GM12864 (cell line): ENCODE measurements at regions not wholly inside any gene's neighbourhood (a gene's known extent, or its start where the extent isn't known, plus 50 kb on each side); places are given as distances from the start of the nearest gene placed in this dataset.

Source experiments
- DNase-seq: peaks from one replicate; pipeline ENCODE4 v3.0.0-alpha.2; 2011; ENCODE audit warnings: low read depth
- H3K4me3 ChIP-seq: 2 replicates; pipeline ENCODE4 v1.5.1; 2011; ENCODE audit warnings: mild to moderate bottlenecking, low read depth, low read length, control low read depth
- TF ChIP-seq, protein P1 (sequence below): IDR thresholded peaks from 2 replicates; pipeline ENCODE4 v1.5.1; 2011; ENCODE audit warnings: low read depth, mild to moderate bottlenecking, moderate library complexity, low read length, control low read depth, inconsistent platforms; ENCODE audit errors: missing control alignments

DNA sequence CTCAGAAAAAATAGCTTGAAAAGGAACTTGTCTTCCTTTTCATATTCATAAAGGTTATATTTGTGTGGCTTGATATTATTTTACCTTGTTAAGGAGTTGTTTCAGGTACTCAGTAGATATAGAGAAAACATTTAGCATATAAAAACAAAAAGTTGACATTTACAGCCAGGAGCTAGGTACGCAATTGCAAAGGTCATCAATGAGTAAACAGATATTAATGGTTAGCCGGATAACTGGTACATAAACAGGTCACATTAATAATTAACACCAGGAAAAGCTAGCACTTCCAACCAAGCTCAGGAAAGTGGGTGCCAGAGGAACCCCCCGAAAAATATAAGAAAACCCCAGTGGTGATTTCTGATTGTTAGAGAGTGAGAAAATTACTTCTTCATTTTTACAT, 146.6 kb upstream of the NR2F2 start:
- TF ChIP-seq, protein P1, sequence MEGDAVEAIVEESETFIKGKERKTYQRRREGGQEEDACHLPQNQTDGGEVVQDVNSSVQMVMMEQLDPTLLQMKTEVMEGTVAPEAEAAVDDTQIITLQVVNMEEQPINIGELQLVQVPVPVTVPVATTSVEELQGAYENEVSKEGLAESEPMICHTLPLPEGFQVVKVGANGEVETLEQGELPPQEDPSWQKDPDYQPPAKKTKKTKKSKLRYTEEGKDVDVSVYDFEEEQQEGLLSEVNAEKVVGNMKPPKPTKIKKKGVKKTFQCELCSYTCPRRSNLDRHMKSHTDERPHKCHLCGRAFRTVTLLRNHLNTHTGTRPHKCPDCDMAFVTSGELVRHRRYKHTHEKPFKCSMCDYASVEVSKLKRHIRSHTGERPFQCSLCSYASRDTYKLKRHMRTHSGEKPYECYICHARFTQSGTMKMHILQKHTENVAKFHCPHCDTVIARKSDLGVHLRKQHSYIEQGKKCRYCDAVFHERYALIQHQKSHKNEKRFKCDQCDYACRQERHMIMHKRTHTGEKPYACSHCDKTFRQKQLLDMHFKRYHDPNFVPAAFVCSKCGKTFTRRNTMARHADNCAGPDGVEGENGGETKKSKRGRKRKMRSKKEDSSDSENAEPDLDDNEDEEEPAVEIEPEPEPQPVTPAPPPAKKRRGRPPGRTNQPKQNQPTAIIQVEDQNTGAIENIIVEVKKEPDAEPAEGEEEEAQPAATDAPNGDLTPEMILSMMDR, result no peak
- no peak for DNase-seq
- no peak overlapping the region for H3K4me3 ChIP-seq

DNA sequence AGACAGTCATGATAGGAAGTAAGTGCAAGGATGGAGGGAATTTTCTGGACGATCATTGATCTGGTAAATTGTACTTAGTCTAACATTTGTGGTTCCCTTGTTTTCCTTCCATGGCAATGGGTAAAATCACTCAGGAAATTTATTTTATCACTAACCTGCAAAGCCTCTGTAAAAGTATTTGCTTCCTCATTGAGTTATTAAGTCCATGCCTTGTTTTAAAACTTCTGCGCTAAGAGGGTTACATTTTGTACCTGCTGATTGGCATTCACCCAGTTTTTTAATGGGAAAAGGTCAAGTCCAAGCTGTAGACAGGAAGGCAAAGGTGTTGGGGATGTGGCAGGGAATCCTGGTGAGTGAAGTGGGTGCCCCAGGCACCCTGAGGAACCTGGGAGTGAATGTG, 146.2 kb upstream of the NR2F2 start:
- TF ChIP-seq, protein P1, result no peak
- DNase-seq, result no peak
- no peak overlapping the region for H3K4me3 ChIP-seq

DNA sequence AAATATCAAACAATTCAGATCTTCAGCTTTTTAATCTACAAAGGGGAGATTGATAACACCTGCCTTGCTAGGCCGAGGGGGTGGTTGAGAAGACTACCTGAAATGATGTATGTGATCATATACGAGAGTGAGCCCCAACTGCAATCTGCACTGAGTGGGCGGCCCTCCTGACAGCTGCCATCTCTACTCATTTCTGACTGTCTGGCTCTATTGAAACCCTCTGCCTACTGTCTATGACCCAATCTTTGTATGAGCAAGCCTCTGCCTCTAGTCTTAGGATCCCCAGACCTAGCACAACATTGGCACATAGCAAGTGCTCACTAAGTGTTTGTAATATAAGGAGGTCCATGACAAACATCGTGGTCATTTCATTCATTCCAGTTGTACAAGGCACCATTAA, 144.4 kb upstream of the NR2F2 start:
- TF ChIP-seq, protein P1, result no peak
- no peak for DNase-seq
- no peak overlapping the region for H3K4me3 ChIP-seq

DNA sequence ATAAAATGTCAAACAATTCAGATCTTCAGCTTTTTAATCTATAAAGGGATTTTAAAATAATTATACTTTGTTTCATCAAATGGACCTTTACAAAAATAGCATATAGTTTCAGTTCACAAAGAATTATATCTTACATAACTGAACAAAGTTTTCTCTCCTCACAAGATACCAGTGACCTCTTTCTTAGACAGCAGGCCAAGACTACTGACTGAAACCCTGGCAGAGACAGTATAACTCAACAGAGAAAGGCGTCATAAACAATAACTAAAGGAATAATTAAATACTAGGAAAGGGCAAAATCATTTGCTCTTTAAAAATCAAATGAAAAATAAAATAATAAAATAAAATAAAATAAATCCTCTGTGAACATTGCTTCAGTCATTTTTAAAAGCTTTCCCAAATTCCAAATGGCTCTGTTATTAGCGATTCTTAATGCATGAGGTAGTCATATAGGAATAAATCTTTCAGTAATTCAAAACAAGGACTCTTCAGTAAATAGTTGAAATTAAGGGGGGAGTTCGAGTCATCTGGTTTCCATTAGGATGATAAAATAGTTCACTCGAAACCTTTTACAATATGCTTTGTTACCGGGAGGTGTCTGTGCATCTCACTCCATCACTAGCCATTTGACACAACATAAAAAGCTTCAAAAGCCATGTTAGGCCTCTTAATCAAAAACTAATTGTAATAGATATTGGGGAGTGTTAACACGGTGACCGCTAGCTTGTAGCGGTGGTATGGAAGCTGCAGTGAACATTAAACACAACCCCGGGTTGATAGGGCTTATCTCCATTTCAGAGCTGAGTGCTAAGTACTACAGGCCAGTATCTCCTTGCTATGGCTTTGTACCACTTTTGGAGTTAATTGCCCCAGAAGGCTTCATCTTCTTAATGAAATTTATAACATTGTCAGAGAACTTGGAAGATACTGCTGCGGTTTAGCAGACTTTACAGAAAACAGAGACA, 142.9 kb upstream of the NR2F2 start:
- no peak for DNase-seq
- no peak overlapping the region for H3K4me3 ChIP-seq
- TF ChIP-seq, protein P1, result no peak

DNA sequence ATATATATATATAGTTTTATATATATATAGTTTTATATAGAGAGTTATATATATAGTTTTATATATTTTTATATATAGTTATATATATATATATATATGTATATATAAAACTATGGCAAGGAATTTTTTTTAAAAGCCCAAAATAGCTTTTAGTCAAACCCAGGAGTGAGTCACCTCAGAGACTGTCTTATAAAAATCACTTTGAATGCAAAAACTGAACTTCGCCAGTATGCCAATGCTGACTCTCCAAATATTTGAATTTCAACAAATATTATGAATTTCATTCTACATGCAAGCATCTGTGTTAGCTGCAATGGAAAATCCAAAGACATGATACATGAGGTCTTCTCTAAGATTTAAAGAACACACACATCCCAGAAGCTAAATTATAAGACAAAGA, 132.8 kb upstream of the NR2F2 start:
- no peak for DNase-seq
- TF ChIP-seq, protein P1, result no peak

DNA sequence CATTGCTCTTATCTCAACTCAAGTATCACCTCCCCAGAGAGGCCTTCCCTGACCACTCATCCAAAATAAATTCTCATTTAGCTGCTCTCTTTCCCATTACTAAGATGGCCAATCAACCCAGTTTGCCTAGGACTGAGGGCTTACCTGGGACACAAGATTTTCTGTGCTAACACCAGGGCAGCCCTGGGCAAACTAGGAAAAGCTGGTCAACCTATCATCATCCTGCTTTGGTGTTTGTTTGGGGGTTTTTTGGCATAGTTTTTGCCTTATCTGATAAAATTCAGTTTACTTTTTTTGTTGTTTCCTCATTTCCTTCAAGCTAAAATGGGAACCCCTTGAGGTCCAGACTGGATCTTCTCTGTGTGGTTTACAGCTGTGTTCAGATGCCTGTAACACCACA, 131.4 kb upstream of the NR2F2 start:
- TF ChIP-seq, protein P1, result no peak
- H3K4me3 ChIP-seq, result no peak overlapping the region
- DNase-seq, result no peak

More for the DNA sequence above, 132.8 kb upstream of the NR2F2 start:
- H3K4me3 ChIP-seq, result no peak overlapping the region
